GM21717 (cell line): ENCODE measurements at regions not wholly inside any gene's neighbourhood (a gene's known extent, or its start where the extent isn't known, plus 50 kb on each side); places are given as distances from the start of the nearest gene placed in this dataset.
A peak's percentile ranks its signal among the peaks of the same experiment; 100 is the strongest.
"Not testable (repeated sequence)": the region's sequence is repeated elsewhere in the genome, so short reads cannot be mapped to it uniquely, and the experiment has no call there.

Source experiments
- ATAC-seq: cut with Tn5 transposase; IDR thresholded peaks from one replicate; pipeline ENCODE4 v1.9.1; 2021; ENCODE audit warnings: mild to moderate bottlenecking, moderate library complexity; ENCODE audit not compliant: unreplicated experiment

- ATAC-seq, result peak; percentile 70
Measured at GRCh38 chr6:85041376-85041775, 277.0 kb upstream of the TBX18 start.

- ATAC-seq, result no peak
Measured at GRCh38 chr6:85037221-85037620, 272.8 kb upstream of the TBX18 start.

GRCh38 chr6:85035766-85036165, 271.4 kb upstream of the TBX18 start:
- no peak for ATAC-seq

- ATAC-seq, result no peak
Measured at GRCh38 chr6:85033547-85033946, 269.1 kb upstream of the TBX18 start.

- no peak for ATAC-seq
Measured at GRCh38 chr6:85026021-85026420, 261.6 kb upstream of the TBX18 start.

GRCh38 chr6:85023721-85024120, 259.3 kb upstream of the TBX18 start:
- no peak for ATAC-seq

- no peak for ATAC-seq
Measured at GRCh38 chr6:85017352-85017751, 253.0 kb upstream of the TBX18 start.

GRCh38 chr6:85016726-85017125, 252.3 kb upstream of the TBX18 start:
- ATAC-seq, result no peak

GRCh38 chr6:85015396-85015990, 251.1 kb upstream of the TBX18 start:
- no peak for ATAC-seq

GRCh38 chr6:85010865-85011264, 246.5 kb upstream of the TBX18 start:
- no peak for ATAC-seq

GRCh38 chr6:85008296-85009009, 244.1 kb upstream of the TBX18 start:
- no peak for ATAC-seq

GRCh38 chr6:85006362-85006761, 242.0 kb upstream of the TBX18 start:
- no peak for ATAC-seq

GRCh38 chr6:85005494-85005893, 241.1 kb upstream of the TBX18 start:
- ATAC-seq, result no peak

- no peak for ATAC-seq
Measured at GRCh38 chr6:85004361-85004995, 240.1 kb upstream of the TBX18 start.

GRCh38 chr6:85002847-85003246, 238.4 kb upstream of the TBX18 start:
- ATAC-seq, result no peak

GRCh38 chr6:85000001-85000400, 235.6 kb upstream of the TBX18 start:
- ATAC-seq, result no peak

GRCh38 chr6:84998223-84998622, 233.8 kb upstream of the TBX18 start:
- no peak for ATAC-seq

- ATAC-seq, result not testable (repeated sequence)
Measured at GRCh38 chr6:84988766-84989165, 224.4 kb upstream of the TBX18 start.

- ATAC-seq, result not testable (repeated sequence)
Measured at GRCh38 chr6:84985490-84985889, 221.1 kb upstream of the TBX18 start.

GRCh38 chr6:84979541-84979940, 215.1 kb upstream of the TBX18 start:
- ATAC-seq, result no peak

- no peak for ATAC-seq
Measured at GRCh38 chr6:84977363-84977705, 212.9 kb upstream of the TBX18 start.
